NB4 (cell line): ENCODE measurements at regions not wholly inside any gene's neighbourhood (a gene's known extent, or its start where the extent isn't known, plus 50 kb on each side); places are given as distances from the start of the nearest gene placed in this dataset.

ENCODE experiments used
- MYC ChIP-seq: IDR thresholded peaks from 2 replicates; pipeline ENCODE4 v1.6.1; 2011; ENCODE audit warnings: low read depth, low read length
- POLR2A ChIP-seq: IDR thresholded peaks from 2 replicates; pipeline ENCODE4 v1.6.1; 2011; ENCODE audit warnings: mild to moderate bottlenecking; ENCODE audit not compliant: insufficient read length; ENCODE audit errors: extremely low read depth
- TF ChIP-seq, protein P1 (sequence below): IDR thresholded peaks from one replicate; pipeline ENCODE4 v1.5.1; 2012; ENCODE audit warnings: low read depth, low read length
- TF ChIP-seq, protein P2 (sequence below): IDR thresholded peaks from 2 replicates; pipeline ENCODE4 v1.6.1; 2011; ENCODE audit warnings: low read depth, low read length

DNA sequence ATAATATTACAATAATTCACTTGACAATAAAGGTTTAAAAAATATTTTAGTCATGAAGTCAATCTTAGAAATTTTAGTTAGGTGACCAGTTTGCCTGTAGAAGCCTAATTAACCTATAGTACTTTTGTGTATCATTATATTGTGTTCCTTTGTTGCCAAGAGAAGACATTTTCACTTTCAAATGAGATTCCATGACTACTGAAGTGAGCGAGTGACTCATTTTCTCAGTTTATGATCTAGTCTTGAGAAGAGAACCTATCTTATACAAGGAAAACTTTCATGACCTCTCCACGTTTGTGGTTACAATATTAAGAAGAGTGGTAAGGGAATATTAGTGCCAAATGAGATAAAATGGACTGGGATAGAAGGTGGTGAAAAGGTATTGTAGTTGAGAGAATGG is 423.9 kb upstream of the CHORDC1 start:
- TF ChIP-seq MYC: no peak
- TF ChIP-seq, protein P1, sequence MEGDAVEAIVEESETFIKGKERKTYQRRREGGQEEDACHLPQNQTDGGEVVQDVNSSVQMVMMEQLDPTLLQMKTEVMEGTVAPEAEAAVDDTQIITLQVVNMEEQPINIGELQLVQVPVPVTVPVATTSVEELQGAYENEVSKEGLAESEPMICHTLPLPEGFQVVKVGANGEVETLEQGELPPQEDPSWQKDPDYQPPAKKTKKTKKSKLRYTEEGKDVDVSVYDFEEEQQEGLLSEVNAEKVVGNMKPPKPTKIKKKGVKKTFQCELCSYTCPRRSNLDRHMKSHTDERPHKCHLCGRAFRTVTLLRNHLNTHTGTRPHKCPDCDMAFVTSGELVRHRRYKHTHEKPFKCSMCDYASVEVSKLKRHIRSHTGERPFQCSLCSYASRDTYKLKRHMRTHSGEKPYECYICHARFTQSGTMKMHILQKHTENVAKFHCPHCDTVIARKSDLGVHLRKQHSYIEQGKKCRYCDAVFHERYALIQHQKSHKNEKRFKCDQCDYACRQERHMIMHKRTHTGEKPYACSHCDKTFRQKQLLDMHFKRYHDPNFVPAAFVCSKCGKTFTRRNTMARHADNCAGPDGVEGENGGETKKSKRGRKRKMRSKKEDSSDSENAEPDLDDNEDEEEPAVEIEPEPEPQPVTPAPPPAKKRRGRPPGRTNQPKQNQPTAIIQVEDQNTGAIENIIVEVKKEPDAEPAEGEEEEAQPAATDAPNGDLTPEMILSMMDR: no peak
- no peak for TF ChIP-seq POLR2A
- TF ChIP-seq, protein P2, sequence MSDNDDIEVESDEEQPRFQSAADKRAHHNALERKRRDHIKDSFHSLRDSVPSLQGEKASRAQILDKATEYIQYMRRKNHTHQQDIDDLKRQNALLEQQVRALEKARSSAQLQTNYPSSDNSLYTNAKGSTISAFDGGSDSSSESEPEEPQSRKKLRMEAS: no peak
